ENCODE measurements at regions not wholly inside any gene's neighbourhood (a gene's known extent, or its start where the extent isn't known, plus 50 kb on each side); places are given as distances from the start of the nearest gene placed in this dataset.

GRCh38 chr19:16022681-16023080 lies 53.6 kb upstream of the TPM4 start:
- Histone ChIP-seq H3K9me3 (ENCODE audit: control insufficient read depth, insufficient read depth, low read depth, low read length) (no peaks in the 10 kb centered on the region), H3K9ac (ENCODE audit: insufficient read depth, low read length) (no peak overlapping the region), H3K4me2 (ENCODE audit: extremely low read depth, insufficient read depth, low read length) (no peak overlapping the region), H3K4me1 (ENCODE audit: control insufficient read depth, extremely low read depth, insufficient read depth, low read length) (no peaks in the 10 kb centered on the region), H2AFZ (ENCODE audit: low read length) (no peak overlapping the region), H3K36me3 (ENCODE audit: control insufficient read depth, insufficient read depth, low read length) (no peaks in the 10 kb centered on the region), H3K79me2 (ENCODE audit: control insufficient read depth, insufficient read depth, low read length) (no peaks in the 10 kb centered on the region), H3K27ac (ENCODE audit: insufficient read depth, low read length) (no peak overlapping the region), H3K4me3 (replicated peaks in 1 of 4; ENCODE audit: control extremely low read depth in 1 of 4, insufficient read depth in 1 of 4, low read depth in 3 of 4, low read length in 4 of 4) (no peak overlapping the region), H4K20me1 (ENCODE audit: control insufficient read depth, extremely low read depth, insufficient read depth, low read length) (no peaks in the 10 kb centered on the region), H3K27me3 (ENCODE audit: control insufficient read depth, insufficient read depth, low read length) (no peaks in the 10 kb centered on the region)
- no peak for DNase-seq (ENCODE audit: low read depth in 2 of 2)
- no peak for TF ChIP-seq EZH2 (IDR thresholded peaks at IDR 0.05; ENCODE audit: low read length, missing control alignments)
- TF ChIP-seq CTCF (conservative IDR thresholded peaks at IDR 0.05 in 1 of 2, IDR thresholded peaks at IDR 0.05 in 1 of 2; ENCODE audit: low read depth in 1 of 2, low read length in 2 of 2) = no peak

- H3K27me3 ChIP-seq (ENCODE audit: control insufficient read depth, insufficient read depth, low read length) = no peaks in the 10 kb centered on the region
- no peak for DNase-seq (ENCODE audit: low read depth in 2 of 2)
- no peak overlapping the region for H2AFZ ChIP-seq (ENCODE audit: low read length)
- no peaks in the 10 kb centered on the region for H3K9me3 ChIP-seq (ENCODE audit: control insufficient read depth, insufficient read depth, low read depth, low read length)
- H3K4me2 ChIP-seq (ENCODE audit: extremely low read depth, insufficient read depth, low read length) = no peak overlapping the region
- no peaks in the 10 kb centered on the region for H4K20me1 ChIP-seq (ENCODE audit: control insufficient read depth, extremely low read depth, insufficient read depth, low read length)
- no peaks in the 10 kb centered on the region for H3K36me3 ChIP-seq (ENCODE audit: control insufficient read depth, insufficient read depth, low read length)
- no peak overlapping the region for H3K4me3 ChIP-seq (replicated peaks in 1 of 4; ENCODE audit: control extremely low read depth in 1 of 4, insufficient read depth in 1 of 4, low read depth in 3 of 4, low read length in 4 of 4)
- H3K9ac ChIP-seq (ENCODE audit: insufficient read depth, low read length) = no peak overlapping the region
- TF ChIP-seq CTCF (conservative IDR thresholded peaks at IDR 0.05 in 1 of 2, IDR thresholded peaks at IDR 0.05 in 1 of 2; ENCODE audit: low read depth in 1 of 2, low read length in 2 of 2) (no peak), EZH2 (IDR thresholded peaks at IDR 0.05; ENCODE audit: low read length, missing control alignments) (no peak)
- no peaks in the 10 kb centered on the region for H3K4me1 ChIP-seq (ENCODE audit: control insufficient read depth, extremely low read depth, insufficient read depth, low read length)
- no peaks in the 10 kb centered on the region for H3K79me2 ChIP-seq (ENCODE audit: control insufficient read depth, insufficient read depth, low read length)
- H3K27ac ChIP-seq (ENCODE audit: insufficient read depth, low read length) = no peak overlapping the region
Observed at GRCh38 chr19:16023146-16023915, 53.0 kb upstream of the TPM4 start.

- Histone ChIP-seq H3K27ac (ENCODE audit: insufficient read depth, low read length) (no peak overlapping the region), H2AFZ (ENCODE audit: low read length) (no peak overlapping the region), H3K4me3 (replicated peaks in 1 of 4; ENCODE audit: control extremely low read depth in 1 of 4, insufficient read depth in 1 of 4, low read depth in 3 of 4, low read length in 4 of 4) (no peak overlapping the region), H3K4me2 (ENCODE audit: extremely low read depth, insufficient read depth, low read length) (no peak overlapping the region), H3K9ac (ENCODE audit: insufficient read depth, low read length) (no peak overlapping the region), H3K4me1 (ENCODE audit: control insufficient read depth, extremely low read depth, insufficient read depth, low read length) (no peaks in the 10 kb centered on the region), H3K27me3 (ENCODE audit: control insufficient read depth, insufficient read depth, low read length) (no peaks in the 10 kb centered on the region), H3K36me3 (ENCODE audit: control insufficient read depth, insufficient read depth, low read length) (no peaks in the 10 kb centered on the region), H3K9me3 (ENCODE audit: control insufficient read depth, insufficient read depth, low read depth, low read length) (no peaks in the 10 kb centered on the region), H4K20me1 (ENCODE audit: control insufficient read depth, extremely low read depth, insufficient read depth, low read length) (no peaks in the 10 kb centered on the region), H3K79me2 (ENCODE audit: control insufficient read depth, insufficient read depth, low read length) (no peaks in the 10 kb centered on the region)
- no peak for TF ChIP-seq CTCF (conservative IDR thresholded peaks at IDR 0.05 in 1 of 2, IDR thresholded peaks at IDR 0.05 in 1 of 2; ENCODE audit: low read depth in 1 of 2, low read length in 2 of 2)
- no peak for TF ChIP-seq EZH2 (IDR thresholded peaks at IDR 0.05; ENCODE audit: low read length, missing control alignments)
- DNase-seq (ENCODE audit: low read depth in 2 of 2) = no peak
Observed at GRCh38 chr19:16024266-16025107, 51.8 kb upstream of the TPM4 start.
